ENCODE measurements at regions not wholly inside any gene's neighbourhood (a gene's known extent, or its start where the extent isn't known, plus 50 kb on each side); places are given as distances from the start of the nearest gene placed in this dataset.
A peak's percentile ranks its signal among the peaks of the same experiment; 100 is the strongest.

- Histone ChIP-seq H3K27ac (ENCODE audit: low read depth in 1 of 2, low read length in 1 of 2) (no peak overlapping the region), H3K4me3 (no peak overlapping the region), H3K27me3 (ENCODE audit: control insufficient read depth in 3 of 3, insufficient read depth in 3 of 3, low read length in 2 of 3) (peaks cover 0 to 3% (median 0%) of the 10 kb centered on the region in 3 donors), H3K9me3 (ENCODE audit: control insufficient read depth in 4 of 4, insufficient read depth in 3 of 4, low read length in 3 of 4) (peaks cover 0 to 18% (median 3%) of the 10 kb centered on the region in 4 donors), H3K36me3 (ENCODE audit: control insufficient read depth in 4 of 4, insufficient read depth in 4 of 4, low read length in 4 of 4) (no peaks in the 10 kb centered on the region), H3K9ac (ENCODE audit: insufficient read depth in 1 of 2, low read length in 2 of 2) (no peak overlapping the region), H3K4me1 (ENCODE audit: control insufficient read depth in 5 of 5, insufficient read depth in 5 of 5, low read length in 5 of 5) (peaks cover 0 to 7% (median 0%) of the 10 kb centered on the region in 5 donors)
- ATAC-seq (ENCODE audit: insufficient read depth, low FRiP score) (no peak), DNase-seq (no peak)
- WGBS, 2 donors = 93 to 98% methylated on average over 5 of the region's 5 CpGs
- no peak for TF ChIP-seq CTCF (IDR thresholded peaks at IDR 0.05; ENCODE audit: control extremely low read depth, extremely low read depth)
Measured at GRCh38 chr9:86816868-86817267, 130.4 kb downstream of the GAS1 start.

GRCh38 chr9:86816366-86816765, 130.9 kb downstream of the GAS1 start:
- TF ChIP-seq CTCF (IDR thresholded peaks at IDR 0.05; ENCODE audit: control extremely low read depth, extremely low read depth) = no peak
- Histone ChIP-seq H3K27me3 (ENCODE audit: control insufficient read depth in 3 of 3, insufficient read depth in 3 of 3, low read length in 2 of 3) (peaks cover 0 to 4% (median 0%) of the 10 kb centered on the region in 3 donors), H3K36me3 (ENCODE audit: control insufficient read depth in 4 of 4, insufficient read depth in 4 of 4, low read length in 4 of 4) (no peaks in the 10 kb centered on the region), H3K27ac (ENCODE audit: low read depth in 1 of 2, low read length in 1 of 2) (no peak overlapping the region), H3K4me1 (ENCODE audit: control insufficient read depth in 5 of 5, insufficient read depth in 5 of 5, low read length in 5 of 5) (peaks cover 0 to 2% (median 0%) of the 10 kb centered on the region in 5 donors), H3K9me3 (ENCODE audit: control insufficient read depth in 4 of 4, insufficient read depth in 3 of 4, low read length in 3 of 4) (peaks cover 0 to 18% (median 3%) of the 10 kb centered on the region in 4 donors), H3K4me3 (no peak overlapping the region), H3K9ac (ENCODE audit: insufficient read depth in 1 of 2, low read length in 2 of 2) (no peak overlapping the region)
- WGBS, 2 donors = 68 to 69% methylated on average over 2 of the region's 2 CpGs
- peak; percentile 15 for ATAC-seq (ENCODE audit: insufficient read depth, low FRiP score)
- DNase-seq = no peak

GRCh38 chr9:86812616-86813015, 134.7 kb downstream of the GAS1 start:
- Histone ChIP-seq H3K36me3 (ENCODE audit: control insufficient read depth in 4 of 4, insufficient read depth in 4 of 4, low read length in 4 of 4) (no peaks in the 10 kb centered on the region), H3K4me3 (no peak overlapping the region), H3K9me3 (ENCODE audit: control insufficient read depth in 4 of 4, insufficient read depth in 3 of 4, low read length in 3 of 4) (peaks cover 0 to 6% (median 0%) of the 10 kb centered on the region in 4 donors), H3K27ac (ENCODE audit: low read depth in 1 of 2, low read length in 1 of 2) (no peak overlapping the region), H3K27me3 (ENCODE audit: control insufficient read depth in 3 of 3, insufficient read depth in 3 of 3, low read length in 2 of 3) (peaks cover 0 to 4% (median 0%) of the 10 kb centered on the region in 3 donors), H3K9ac (ENCODE audit: insufficient read depth in 1 of 2, low read length in 2 of 2) (no peak overlapping the region), H3K4me1 (ENCODE audit: control insufficient read depth in 5 of 5, insufficient read depth in 5 of 5, low read length in 5 of 5) (peaks cover 0 to 12% (median 4%) of the 10 kb centered on the region in 5 donors)
- peak in 2 of 3 donors; percentile 42 to 72 for DNase-seq
- no peak for ATAC-seq (ENCODE audit: insufficient read depth, low FRiP score)
- TF ChIP-seq CTCF (IDR thresholded peaks at IDR 0.05; ENCODE audit: control extremely low read depth, extremely low read depth) = no peak
- 90% methylated on average over 3 of the region's 3 CpGs for WGBS, 2 donors

Data from lung (tissue), 11 donors.